GM23338 (cell line): ENCODE measurements at regions not wholly inside any gene's neighbourhood (a gene's known extent, or its start where the extent isn't known, plus 50 kb on each side); places are given as distances from the start of the nearest gene placed in this dataset.

Source experiments
- ATAC-seq: fragments of 200-7000 bp; cut with Tn5 transposase; 3 replicates; pipeline ENCODE4 v1.9.1; 2020
- DNase-seq: peaks from one replicate; pipeline ENCODE4 v3.0.0-alpha.2; 2015; ENCODE audit warnings: low spot score
- H2AFZ ChIP-seq: fragments of 200-600 bp; sonication (generic); 2 replicates; pipeline ENCODE4 v1.8.0; 2016; ENCODE audit warnings: antibody characterized with exemption, mild to moderate bottlenecking, moderate library complexity
- H3F3A ChIP-seq: fragments of 200-600 bp; sonication (generic); replicated peaks from 2 replicates; pipeline ENCODE4 v1.8.0; 2017; ENCODE audit warnings: antibody characterized with exemption, mixed run types, low read depth
- H3K27ac ChIP-seq: fragments of 200-600 bp; sonication (generic); 2 replicates; pipeline ENCODE4 v1.6.1; 2016; ENCODE audit warnings: low read depth
- H3K27me3 ChIP-seq: fragments of 200-600 bp; sonication (generic); 2 replicates; pipeline ENCODE4 v1.8.0; 2016; ENCODE audit warnings: mild to moderate bottlenecking, mixed run types, moderate library complexity; ENCODE audit not compliant: insufficient read depth
- H3K36me3 ChIP-seq: fragments of 200-600 bp; sonication (generic); 2 replicates; pipeline ENCODE4 v1.8.0; 2016; ENCODE audit warnings: mild to moderate bottlenecking; ENCODE audit not compliant: insufficient read depth
- H3K4me1 ChIP-seq: fragments of 200-600 bp; sonication (generic); 2 replicates; pipeline ENCODE4 v1.8.0; 2016; ENCODE audit warnings: mild to moderate bottlenecking, moderate library complexity; ENCODE audit not compliant: insufficient read depth
- H3K4me2 ChIP-seq: fragments of 200-600 bp; sonication (generic); 2 replicates; pipeline ENCODE4 v1.7.1; 2017; ENCODE audit warnings: mixed run types
- H3K4me3 ChIP-seq: fragments of 200-600 bp; sonication (generic); 2 replicates; pipeline ENCODE4 v1.6.1; 2016; ENCODE audit warnings: mixed run types
- H3K79me2 ChIP-seq: fragments of 200-600 bp; sonication (generic); replicated peaks from 2 replicates; pipeline ENCODE4 v1.8.0; 2017; ENCODE audit warnings: mild to moderate bottlenecking; ENCODE audit not compliant: insufficient read depth
- H3K9me2 ChIP-seq: fragments of 200-600 bp; sonication (generic); 2 replicates; pipeline ENCODE4 v1.8.0; 2017; ENCODE audit not compliant: insufficient read depth
- H4K20me1 ChIP-seq: fragments of 200-600 bp; sonication (generic); replicated peaks from 2 replicates; pipeline ENCODE4 v1.8.0; 2017; ENCODE audit warnings: mild to moderate bottlenecking; ENCODE audit not compliant: insufficient read depth
- H3K27ac Mint-ChIP-seq: 2 replicates; pipeline ENCODE4 v1.8.0; 2020; ENCODE audit warnings: inconsistent platforms, mild to moderate bottlenecking, moderate library complexity, mixed read lengths
- H3K27me3 Mint-ChIP-seq: 3 replicates; pipeline ENCODE4 v1.8.0; 2022; ENCODE audit warnings: low read depth, mild to moderate bottlenecking, moderate library complexity, mixed read lengths, inconsistent platforms; ENCODE audit not compliant: insufficient read depth, poor library complexity
- H3K36me3 Mint-ChIP-seq: 3 replicates; pipeline ENCODE4 v1.8.0; 2021; ENCODE audit warnings: low read depth, mild to moderate bottlenecking, inconsistent platforms, moderate library complexity, mixed read lengths
- H3K4me1 Mint-ChIP-seq: 3 replicates; pipeline ENCODE4 v1.8.0; 2020; ENCODE audit warnings: mild to moderate bottlenecking, inconsistent platforms, mixed read lengths
- H3K4me3 Mint-ChIP-seq: 3 replicates; pipeline ENCODE4 v1.8.0; 2021; ENCODE audit warnings: moderate library complexity, mild to moderate bottlenecking, inconsistent platforms, mixed read lengths
- H3K9me3 Mint-ChIP-seq: 3 replicates; pipeline ENCODE4 v1.8.0; 2020; ENCODE audit warnings: moderate library complexity, mild to moderate bottlenecking, inconsistent platforms, mixed read lengths
- CREB1 ChIP-seq: fragments of 250-450 bp; sonication (Bioruptor Pico); IDR thresholded peaks from 2 replicates; pipeline ENCODE4 v1.5.0; 2020; ENCODE audit warnings: low read depth, mild to moderate bottlenecking, moderate library complexity
- CTCF ChIP-seq, 2 experiments: fragments of 200-600 bp in 1 of 2; sonication (generic) in 1 of 2; conservative IDR thresholded peaks; 2 replicates each; pipeline versions ENCODE4 v1.5.1 to v1.6.1; 2016 to 2017; ENCODE audit warnings: antibody characterized with exemption in 2 of 2, low read depth in 2 of 2, mild to moderate bottlenecking in 2 of 2, moderate library complexity in 1 of 2
- ETS1 ChIP-seq: IDR thresholded peaks from 2 replicates; pipeline ENCODE4 v1.6.1; 2016; ENCODE audit warnings: antibody characterized with exemption
- EZH2 ChIP-seq: fragments of 200-600 bp; sonication (generic); IDR thresholded peaks from one replicate; pipeline ENCODE4 v1.8.0; 2017; ENCODE audit warnings: antibody characterized with exemption, mild to moderate bottlenecking, low read depth; ENCODE audit not compliant: unreplicated experiment
- EZH2phosphoT487 ChIP-seq: fragments of 200-600 bp; sonication (generic); IDR thresholded peaks from one replicate; pipeline ENCODE4 v1.8.1; 2018; ENCODE audit warnings: antibody characterized with exemption; ENCODE audit not compliant: unreplicated experiment
- JUNB ChIP-seq: IDR thresholded peaks from one replicate; pipeline ENCODE4 v1.6.1; 2016; ENCODE audit warnings: antibody characterized with exemption; ENCODE audit not compliant: unreplicated experiment
- NANOG ChIP-seq: IDR thresholded peaks from 2 replicates; pipeline ENCODE4 v1.6.1; 2016; ENCODE audit warnings: antibody characterized with exemption, borderline replicate concordance
- POLR2AphosphoS5 ChIP-seq: IDR thresholded peaks from 2 replicates; pipeline ENCODE4 v1.6.1; 2016; ENCODE audit warnings: antibody characterized with exemption, low read depth
- STAT1 ChIP-seq: IDR thresholded peaks from one replicate; pipeline ENCODE4 v1.6.1; 2016; ENCODE audit warnings: antibody characterized with exemption; ENCODE audit not compliant: unreplicated experiment
- ZNF114 ChIP-seq: fragments of 250-450 bp; sonication (Bioruptor Pico); IDR thresholded peaks from 2 replicates; pipeline ENCODE4 v1.5.0; 2020; ENCODE audit warnings: mild to moderate bottlenecking, moderate library complexity
- ZNF331 ChIP-seq: fragments of 250-450 bp; sonication (Bioruptor Pico); IDR thresholded peaks from 2 replicates; pipeline ENCODE4 v1.5.0; 2020; ENCODE audit warnings: low read depth, mild to moderate bottlenecking, moderate library complexity
- ZNF462 ChIP-seq: fragments of 250-450 bp; sonication (Bioruptor Pico); IDR thresholded peaks from 2 replicates; pipeline ENCODE4 v1.5.0; 2020; ENCODE audit warnings: mild to moderate bottlenecking, moderate library complexity
- TF ChIP-seq, protein P1 (sequence below): IDR thresholded peaks from one replicate; pipeline ENCODE4 v1.6.1; 2018; ENCODE audit warnings: antibody characterized with exemption; ENCODE audit not compliant: unreplicated experiment

DNA sequence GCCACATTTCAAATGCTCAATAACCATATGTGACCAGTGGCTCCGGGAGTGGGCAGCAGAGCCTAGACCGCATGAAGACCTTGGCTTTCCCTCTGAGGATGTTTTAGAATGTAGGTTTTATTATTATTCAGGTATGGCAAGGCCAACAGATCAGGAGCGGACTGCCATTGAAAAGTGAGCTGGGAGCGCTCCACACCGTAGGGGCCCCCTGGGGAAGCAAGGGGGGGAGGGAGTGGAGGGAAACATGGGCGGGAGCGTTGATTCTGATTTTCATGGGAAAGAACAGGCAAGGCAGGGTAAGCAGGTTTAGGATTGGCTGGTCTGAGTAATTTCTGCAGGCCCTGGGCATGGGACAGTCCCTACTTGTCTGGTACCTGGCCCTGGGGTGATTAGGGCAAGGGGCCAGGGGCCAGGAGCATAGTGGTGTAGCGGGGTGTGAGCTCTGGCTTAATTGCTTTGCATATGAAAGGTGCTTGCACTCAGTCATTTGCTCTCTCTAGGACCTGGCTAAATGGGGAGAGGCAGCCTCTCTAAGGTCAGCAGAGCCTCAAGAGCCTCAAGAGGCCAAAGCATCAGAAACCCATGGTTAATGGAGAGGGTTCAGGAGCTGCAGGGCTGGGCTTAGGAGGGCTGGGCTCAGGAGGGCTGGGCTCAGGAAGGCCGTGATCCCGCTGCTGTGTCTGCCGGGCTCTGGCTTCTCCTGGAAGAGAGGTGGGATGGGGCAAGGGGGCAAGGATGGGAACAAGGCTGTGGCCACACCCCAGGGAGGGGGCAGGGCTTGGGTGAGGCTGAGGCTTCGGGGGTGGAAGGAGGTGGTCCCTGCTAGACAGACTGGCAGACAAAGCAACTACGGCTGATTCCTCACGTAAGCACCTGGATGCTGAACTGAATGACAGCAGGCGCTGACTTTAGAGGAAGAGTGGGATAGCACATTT, 82.0 kb upstream of the WASF3 start:
- peaks cover 18% of the 10 kb centered on the region for H3K27me3 Mint-ChIP-seq
- Histone ChIP-seq H3K4me2 (peak overlapping the region; percentile 77), H3K36me3 (no peaks in the 10 kb centered on the region), H3K27me3 (no peaks in the 10 kb centered on the region), H3F3A (peaks cover 19% of the 10 kb centered on the region), H3K4me1 (peaks cover 27% of the 10 kb centered on the region), H3K9me2 (no peaks in the 10 kb centered on the region; the same call in 1 of the 2 replicates), H3K27ac (peak overlapping the region; percentile 95), H3K79me2 (no peaks in the 10 kb centered on the region), H4K20me1 (no peaks in the 10 kb centered on the region; the same call in 1 of the 2 replicates), H2AFZ (peak overlapping the region; percentile 91), H3K4me3 (peak overlapping the region; percentile 47)
- ATAC-seq (peak; percentile 83), DNase-seq (peak; percentile 82)
- H3K27ac Mint-ChIP-seq, result peak overlapping the region; percentile 91
- H3K9me3 Mint-ChIP-seq, result no peaks in the 10 kb centered on the region
- H3K4me1 Mint-ChIP-seq, result peaks cover 46% of the 10 kb centered on the region
- TF ChIP-seq, protein P1, sequence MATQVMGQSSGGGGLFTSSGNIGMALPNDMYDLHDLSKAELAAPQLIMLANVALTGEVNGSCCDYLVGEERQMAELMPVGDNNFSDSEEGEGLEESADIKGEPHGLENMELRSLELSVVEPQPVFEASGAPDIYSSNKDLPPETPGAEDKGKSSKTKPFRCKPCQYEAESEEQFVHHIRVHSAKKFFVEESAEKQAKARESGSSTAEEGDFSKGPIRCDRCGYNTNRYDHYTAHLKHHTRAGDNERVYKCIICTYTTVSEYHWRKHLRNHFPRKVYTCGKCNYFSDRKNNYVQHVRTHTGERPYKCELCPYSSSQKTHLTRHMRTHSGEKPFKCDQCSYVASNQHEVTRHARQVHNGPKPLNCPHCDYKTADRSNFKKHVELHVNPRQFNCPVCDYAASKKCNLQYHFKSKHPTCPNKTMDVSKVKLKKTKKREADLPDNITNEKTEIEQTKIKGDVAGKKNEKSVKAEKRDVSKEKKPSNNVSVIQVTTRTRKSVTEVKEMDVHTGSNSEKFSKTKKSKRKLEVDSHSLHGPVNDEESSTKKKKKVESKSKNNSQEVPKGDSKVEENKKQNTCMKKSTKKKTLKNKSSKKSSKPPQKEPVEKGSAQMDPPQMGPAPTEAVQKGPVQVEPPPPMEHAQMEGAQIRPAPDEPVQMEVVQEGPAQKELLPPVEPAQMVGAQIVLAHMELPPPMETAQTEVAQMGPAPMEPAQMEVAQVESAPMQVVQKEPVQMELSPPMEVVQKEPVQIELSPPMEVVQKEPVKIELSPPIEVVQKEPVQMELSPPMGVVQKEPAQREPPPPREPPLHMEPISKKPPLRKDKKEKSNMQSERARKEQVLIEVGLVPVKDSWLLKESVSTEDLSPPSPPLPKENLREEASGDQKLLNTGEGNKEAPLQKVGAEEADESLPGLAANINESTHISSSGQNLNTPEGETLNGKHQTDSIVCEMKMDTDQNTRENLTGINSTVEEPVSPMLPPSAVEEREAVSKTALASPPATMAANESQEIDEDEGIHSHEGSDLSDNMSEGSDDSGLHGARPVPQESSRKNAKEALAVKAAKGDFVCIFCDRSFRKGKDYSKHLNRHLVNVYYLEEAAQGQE, result no peak
- TF ChIP-seq POLR2AphosphoS5 (no peak), ETS1 (no peak), EZH2 (no peak), CTCF (conservative IDR thresholded peaks at IDR 0.05; ENCODE audit: low read depth in 2 of 2) (no peak), JUNB (no peak), CREB1 (CRISPR knock-in tag) (0 out of 2 replicates have a peak, but pooled peaks have one; percentile 15), ZNF114 (peak; percentile 75; the same call in 1 of the 2 replicates), ZNF331 (no peak), EZH2phosphoT487 (no peak), ZNF462 (CRISPR knock-in tag) (peak; percentile 72), STAT1 (no peak), NANOG (no peak)
- H3K36me3 Mint-ChIP-seq, result no peaks in the 10 kb centered on the region; the same call in 2 of the 3 replicates
- H3K4me3 Mint-ChIP-seq, result peak overlapping the region; percentile 59
